ENCODE measurements at regions not wholly inside any gene's neighbourhood (a gene's known extent, or its start where the extent isn't known, plus 50 kb on each side); places are given as distances from the start of the nearest gene placed in this dataset.

DNA sequence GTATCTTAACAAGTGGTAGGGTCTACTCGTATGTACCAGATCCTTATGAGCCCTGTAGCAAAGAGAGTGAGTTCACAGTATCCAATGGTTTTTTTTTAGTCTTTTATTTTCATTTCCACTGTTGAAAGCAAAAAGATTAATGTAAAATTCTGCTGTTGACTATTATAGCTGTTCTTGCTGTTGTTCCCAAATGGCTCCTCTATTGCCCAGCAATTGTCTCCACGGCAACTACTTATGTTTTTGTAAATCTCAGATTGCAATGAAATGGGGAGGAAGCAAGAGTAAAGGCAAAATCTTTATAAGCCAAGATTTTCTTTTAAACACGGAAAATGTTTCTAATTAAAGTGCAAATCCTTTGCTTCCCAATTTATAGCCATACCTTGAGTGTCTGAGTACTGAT lies 406.1 kb downstream of the EPM2A start:
- Histone ChIP-seq H3K4me2 (ENCODE audit: insufficient read depth, low read length) (no peak overlapping the region), H2AFZ (ENCODE audit: low read length) (no peak overlapping the region), H3K36me3 (ENCODE audit: insufficient read depth, low read length) (no peaks in the 10 kb centered on the region), H4K20me1 (ENCODE audit: insufficient read depth, low read length) (no peaks in the 10 kb centered on the region), H3K27ac (ENCODE audit: low read depth, low read length) (no peak overlapping the region), H3K4me3 (ENCODE audit: insufficient read depth, low read length) (no peak overlapping the region), H3K27me3 (ENCODE audit: insufficient read depth, low read length) (no peaks in the 10 kb centered on the region), H3K9me3 (ENCODE audit: low read depth, low read length) (no peaks in the 10 kb centered on the region), H3K79me2 (ENCODE audit: insufficient read depth, low read length) (no peaks in the 10 kb centered on the region), H3K4me1 (ENCODE audit: insufficient read depth, low read length) (no peaks in the 10 kb centered on the region)
- DNase-seq (ENCODE audit: insufficient read length, low spot score, missing footprints): no peak
- TF ChIP-seq, protein P1, sequence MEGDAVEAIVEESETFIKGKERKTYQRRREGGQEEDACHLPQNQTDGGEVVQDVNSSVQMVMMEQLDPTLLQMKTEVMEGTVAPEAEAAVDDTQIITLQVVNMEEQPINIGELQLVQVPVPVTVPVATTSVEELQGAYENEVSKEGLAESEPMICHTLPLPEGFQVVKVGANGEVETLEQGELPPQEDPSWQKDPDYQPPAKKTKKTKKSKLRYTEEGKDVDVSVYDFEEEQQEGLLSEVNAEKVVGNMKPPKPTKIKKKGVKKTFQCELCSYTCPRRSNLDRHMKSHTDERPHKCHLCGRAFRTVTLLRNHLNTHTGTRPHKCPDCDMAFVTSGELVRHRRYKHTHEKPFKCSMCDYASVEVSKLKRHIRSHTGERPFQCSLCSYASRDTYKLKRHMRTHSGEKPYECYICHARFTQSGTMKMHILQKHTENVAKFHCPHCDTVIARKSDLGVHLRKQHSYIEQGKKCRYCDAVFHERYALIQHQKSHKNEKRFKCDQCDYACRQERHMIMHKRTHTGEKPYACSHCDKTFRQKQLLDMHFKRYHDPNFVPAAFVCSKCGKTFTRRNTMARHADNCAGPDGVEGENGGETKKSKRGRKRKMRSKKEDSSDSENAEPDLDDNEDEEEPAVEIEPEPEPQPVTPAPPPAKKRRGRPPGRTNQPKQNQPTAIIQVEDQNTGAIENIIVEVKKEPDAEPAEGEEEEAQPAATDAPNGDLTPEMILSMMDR (IDR thresholded peaks at IDR 0.05; ENCODE audit: extremely low read depth, low read depth, low read length): no peak

DNA sequence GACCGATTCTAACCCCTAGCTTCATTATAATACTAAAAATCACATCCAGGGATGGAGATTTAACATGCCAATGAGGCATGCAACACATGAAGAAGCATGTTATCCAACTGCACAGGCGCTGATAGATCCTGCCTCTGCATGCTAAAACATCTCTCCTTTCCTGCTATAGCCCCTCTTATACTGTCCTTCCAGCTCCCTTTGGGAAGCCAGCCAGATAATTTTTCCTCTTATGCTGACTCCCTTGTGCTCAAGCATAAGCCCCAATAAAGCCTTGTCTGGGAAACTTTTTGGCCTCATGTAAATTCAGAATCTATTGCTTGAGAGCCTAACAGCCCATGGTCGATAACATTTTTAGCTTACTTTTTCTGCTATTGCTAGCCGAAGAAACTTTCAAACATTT lies 404.3 kb downstream of the EPM2A start:
- no peak for DNase-seq (ENCODE audit: insufficient read length, low spot score, missing footprints)
- Histone ChIP-seq H3K27me3 (ENCODE audit: insufficient read depth, low read length) (no peaks in the 10 kb centered on the region), H3K4me1 (ENCODE audit: insufficient read depth, low read length) (no peaks in the 10 kb centered on the region), H3K79me2 (ENCODE audit: insufficient read depth, low read length) (no peaks in the 10 kb centered on the region), H3K9me3 (ENCODE audit: low read depth, low read length) (no peaks in the 10 kb centered on the region), H3K36me3 (ENCODE audit: insufficient read depth, low read length) (no peaks in the 10 kb centered on the region), H4K20me1 (ENCODE audit: insufficient read depth, low read length) (no peaks in the 10 kb centered on the region), H3K27ac (ENCODE audit: low read depth, low read length) (no peak overlapping the region), H2AFZ (ENCODE audit: low read length) (no peak overlapping the region), H3K4me2 (ENCODE audit: insufficient read depth, low read length) (no peak overlapping the region), H3K4me3 (ENCODE audit: insufficient read depth, low read length) (no peak overlapping the region)
- TF ChIP-seq, protein P1 (IDR thresholded peaks at IDR 0.05; ENCODE audit: extremely low read depth, low read depth, low read length): no peak

DNA sequence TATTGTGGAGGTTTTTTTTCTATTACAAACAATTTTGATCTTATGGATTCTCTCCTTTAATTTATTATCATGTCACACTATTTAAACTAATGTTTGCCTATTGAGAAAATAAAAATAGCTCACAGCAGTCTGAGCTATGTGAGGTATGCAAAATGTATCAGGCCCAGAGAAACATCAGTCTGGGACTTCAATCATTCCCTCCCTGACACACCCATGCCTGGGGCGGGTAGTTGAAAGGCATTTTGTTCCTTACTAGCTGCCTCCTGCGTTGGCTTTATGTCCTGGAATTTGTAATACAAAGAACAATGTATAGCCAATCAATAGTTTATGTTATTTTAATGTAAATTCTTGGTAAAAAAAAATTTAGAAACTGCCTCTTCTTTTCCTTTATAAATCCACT lies 403.3 kb downstream of the EPM2A start:
- Histone ChIP-seq H3K27me3 (ENCODE audit: insufficient read depth, low read length) (no peaks in the 10 kb centered on the region), H3K36me3 (ENCODE audit: insufficient read depth, low read length) (no peaks in the 10 kb centered on the region), H3K4me1 (ENCODE audit: insufficient read depth, low read length) (no peaks in the 10 kb centered on the region), H4K20me1 (ENCODE audit: insufficient read depth, low read length) (no peaks in the 10 kb centered on the region), H3K4me3 (ENCODE audit: insufficient read depth, low read length) (no peak overlapping the region), H3K79me2 (ENCODE audit: insufficient read depth, low read length) (no peaks in the 10 kb centered on the region), H3K9me3 (ENCODE audit: low read depth, low read length) (no peaks in the 10 kb centered on the region), H2AFZ (ENCODE audit: low read length) (no peak overlapping the region), H3K27ac (ENCODE audit: low read depth, low read length) (no peak overlapping the region), H3K4me2 (ENCODE audit: insufficient read depth, low read length) (no peak overlapping the region)
- TF ChIP-seq, protein P1 (IDR thresholded peaks at IDR 0.05; ENCODE audit: extremely low read depth, low read depth, low read length): no peak
- DNase-seq (ENCODE audit: insufficient read length, low spot score, missing footprints): no peak

DNA sequence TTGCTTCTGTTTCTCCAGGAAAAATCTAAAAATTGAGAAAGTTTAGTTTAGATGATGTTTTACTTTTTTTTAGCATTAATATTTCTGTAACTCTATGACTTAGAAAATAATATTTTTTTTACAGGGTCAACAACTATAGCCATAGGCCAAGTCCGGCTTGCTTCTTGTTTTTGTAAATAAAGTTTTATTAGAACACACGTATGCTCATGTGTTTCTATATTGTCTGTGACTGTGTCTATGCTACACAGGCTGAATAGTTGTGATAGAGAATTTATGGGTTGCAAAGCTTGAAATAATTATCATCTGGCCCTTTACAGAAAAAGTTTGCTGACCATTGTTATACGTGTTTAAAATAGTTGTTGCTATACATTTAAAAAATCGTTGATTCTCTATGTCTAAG lies 399.2 kb downstream of the EPM2A start:
- H3K36me3 ChIP-seq (ENCODE audit: insufficient read depth, low read length): no peaks in the 10 kb centered on the region
- no peak overlapping the region for H2AFZ ChIP-seq (ENCODE audit: low read length)
- DNase-seq (ENCODE audit: insufficient read length, low spot score, missing footprints): no peak
- TF ChIP-seq, protein P1 (IDR thresholded peaks at IDR 0.05; ENCODE audit: extremely low read depth, low read depth, low read length): no peak
- no peaks in the 10 kb centered on the region for H3K9me3 ChIP-seq (ENCODE audit: low read depth, low read length)
- H3K79me2 ChIP-seq (ENCODE audit: insufficient read depth, low read length): no peaks in the 10 kb centered on the region
- H3K4me3 ChIP-seq (ENCODE audit: insufficient read depth, low read length): no peak overlapping the region
- no peaks in the 10 kb centered on the region for H3K4me1 ChIP-seq (ENCODE audit: insufficient read depth, low read length)
- no peaks in the 10 kb centered on the region for H4K20me1 ChIP-seq (ENCODE audit: insufficient read depth, low read length)
- H3K27ac ChIP-seq (ENCODE audit: low read depth, low read length): no peak overlapping the region
- H3K27me3 ChIP-seq (ENCODE audit: insufficient read depth, low read length): no peaks in the 10 kb centered on the region
- no peak overlapping the region for H3K4me2 ChIP-seq (ENCODE audit: insufficient read depth, low read length)

Measured in osteoblast (primary cell).